CD4-positive, alpha-beta T cell treated with Interleukin-1 beta for 1 hour (primary cell): ENCODE measurements at regions not wholly inside any gene's neighbourhood (a gene's known extent, or its start where the extent isn't known, plus 50 kb on each side); places are given as distances from the start of the nearest gene placed in this dataset.
"Not testable (repeated sequence)": the region's sequence is repeated elsewhere in the genome, so short reads cannot be mapped to it uniquely, and the experiment has no call there.

Experiments used
- DNase-seq, 2 donors: peaks; one replicate each; pipeline ENCODE4 v3.0.0-alpha.2; 2020 to 2022

GRCh38 chr1:194858811-194859480 is 1672.5 kb upstream of the B3GALT2 start:
- DNase-seq = not testable (repeated sequence)

GRCh38 chr1:194857413-194857812 is 1671.0 kb upstream of the B3GALT2 start:
- DNase-seq = no peak

GRCh38 chr1:194848846-194849245 is 1662.4 kb upstream of the B3GALT2 start:
- DNase-seq = no peak

- DNase-seq = no peak
Observed at GRCh38 chr1:194846488-194846887, 1660.1 kb upstream of the B3GALT2 start.

GRCh38 chr1:194843077-194843476 is 1656.7 kb upstream of the B3GALT2 start:
- no peak for DNase-seq

GRCh38 chr1:194833111-194833510 is 1646.7 kb upstream of the B3GALT2 start:
- DNase-seq = no peak

GRCh38 chr1:194831595-194831994 is 1645.2 kb upstream of the B3GALT2 start:
- not testable (repeated sequence) for DNase-seq

- no peak for DNase-seq
Observed at GRCh38 chr1:194830387-194830786, 1644.0 kb upstream of the B3GALT2 start.

- no peak for DNase-seq
Observed at GRCh38 chr1:194829492-194829891, 1643.1 kb upstream of the B3GALT2 start.

GRCh38 chr1:194825382-194825781 is 1639.0 kb upstream of the B3GALT2 start:
- DNase-seq = no peak

- no peak for DNase-seq
Observed at GRCh38 chr1:194821091-194821490, 1634.7 kb upstream of the B3GALT2 start.

- DNase-seq = no peak
Observed at GRCh38 chr1:194818674-194819073, 1632.3 kb upstream of the B3GALT2 start.

GRCh38 chr1:194816859-194817258 is 1630.4 kb upstream of the B3GALT2 start:
- no peak for DNase-seq

GRCh38 chr1:194813096-194813495 is 1626.7 kb upstream of the B3GALT2 start:
- DNase-seq = no peak

GRCh38 chr1:194809665-194810064 is 1623.3 kb upstream of the B3GALT2 start:
- DNase-seq = no peak

- no peak for DNase-seq
Observed at GRCh38 chr1:194809215-194809614, 1622.8 kb upstream of the B3GALT2 start.

- DNase-seq = no peak
Observed at GRCh38 chr1:194807530-194808220, 1621.3 kb upstream of the B3GALT2 start.

GRCh38 chr1:194802572-194802971 is 1616.2 kb upstream of the B3GALT2 start:
- DNase-seq = no peak

GRCh38 chr1:194795917-194796593 is 1609.6 kb upstream of the B3GALT2 start:
- no peak for DNase-seq

GRCh38 chr1:194787001-194787400 is 1600.6 kb upstream of the B3GALT2 start:
- no peak for DNase-seq

GRCh38 chr1:194786027-194786426 is 1599.6 kb upstream of the B3GALT2 start:
- DNase-seq = no peak

GRCh38 chr1:194776657-194777056 is 1590.2 kb upstream of the B3GALT2 start:
- no peak for DNase-seq

- no peak for DNase-seq
Observed at GRCh38 chr1:194774535-194774934, 1588.1 kb upstream of the B3GALT2 start.
